ENCODE measurements at regions not wholly inside any gene's neighbourhood (a gene's known extent, or its start where the extent isn't known, plus 50 kb on each side); places are given as distances from the start of the nearest gene placed in this dataset.

- Histone ChIP-seq H3K9me3 (replicated peaks) (no peaks in the 10 kb centered on the region), H3K27ac (replicated peaks) (no peak overlapping the region), H3K36me3 (no peaks in the 10 kb centered on the region), H3K4me1 (no peaks in the 10 kb centered on the region), H3K4me3 (no peak overlapping the region), H3K27me3 (ENCODE audit: low read depth) (no peaks in the 10 kb centered on the region)
- DNase-seq = no peak
- TF ChIP-seq CTCF (IDR thresholded peaks at IDR 0.05; ENCODE audit: borderline replicate concordance) = no peak
- intact Hi-C loops (cut with micrococcal nuclease) = no loop called here
These were observed 93.5 kb upstream of the ARRDC4 start for GRCh38 chr15:97866959-97867358.

GRCh38 chr15:97867870-97868269, 92.6 kb upstream of the ARRDC4 start:
- Histone ChIP-seq H3K4me3 (no peak overlapping the region), H3K36me3 (no peaks in the 10 kb centered on the region), H3K27me3 (ENCODE audit: low read depth) (no peaks in the 10 kb centered on the region), H3K27ac (replicated peaks) (no peak overlapping the region), H3K4me1 (no peaks in the 10 kb centered on the region), H3K9me3 (replicated peaks) (no peaks in the 10 kb centered on the region)
- peak; percentile 38 for DNase-seq
- intact Hi-C loops (cut with micrococcal nuclease) = no loop called here
- TF ChIP-seq CTCF (IDR thresholded peaks at IDR 0.05; ENCODE audit: borderline replicate concordance) = no peak

GRCh38 chr15:97868981-97869380, 91.5 kb upstream of the ARRDC4 start:
- Histone ChIP-seq H3K4me3 (no peak overlapping the region), H3K27me3 (ENCODE audit: low read depth) (no peaks in the 10 kb centered on the region), H3K4me1 (no peaks in the 10 kb centered on the region), H3K9me3 (replicated peaks) (no peaks in the 10 kb centered on the region), H3K27ac (replicated peaks) (no peak overlapping the region), H3K36me3 (no peaks in the 10 kb centered on the region)
- no peak for TF ChIP-seq CTCF (IDR thresholded peaks at IDR 0.05; ENCODE audit: borderline replicate concordance)
- intact Hi-C loops (cut with micrococcal nuclease) = no loop called here
- no peak for DNase-seq

GRCh38 chr15:97870771-97871170, 89.7 kb upstream of the ARRDC4 start:
- Histone ChIP-seq H3K4me3 (no peak overlapping the region), H3K4me1 (no peaks in the 10 kb centered on the region), H3K9me3 (replicated peaks) (no peaks in the 10 kb centered on the region), H3K36me3 (no peaks in the 10 kb centered on the region), H3K27me3 (ENCODE audit: low read depth) (no peaks in the 10 kb centered on the region), H3K27ac (replicated peaks) (no peak overlapping the region)
- no peak for TF ChIP-seq CTCF (IDR thresholded peaks at IDR 0.05; ENCODE audit: borderline replicate concordance)
- intact Hi-C loops (cut with micrococcal nuclease) = no loop called here
- no peak for DNase-seq

GRCh38 chr15:97874139-97874538, 86.4 kb upstream of the ARRDC4 start:
- intact Hi-C loops (cut with micrococcal nuclease) = no loop called here
- H3K4me3 ChIP-seq = peak overlapping the region; percentile 25
- DNase-seq = no peak
- no peaks in the 10 kb centered on the region for H3K9me3 ChIP-seq (replicated peaks)
- TF ChIP-seq CTCF (IDR thresholded peaks at IDR 0.05; ENCODE audit: borderline replicate concordance) = no peak
- H3K4me1 ChIP-seq = no peaks in the 10 kb centered on the region
- no peaks in the 10 kb centered on the region for H3K36me3 ChIP-seq
- H3K27me3 ChIP-seq (ENCODE audit: low read depth) = no peaks in the 10 kb centered on the region
- H3K27ac ChIP-seq (replicated peaks) = no peak overlapping the region

- Histone ChIP-seq H3K9me3 (replicated peaks) (no peaks in the 10 kb centered on the region), H3K27ac (replicated peaks) (peak overlapping the region; percentile 38), H3K4me1 (no peaks in the 10 kb centered on the region), H3K4me3 (peak overlapping the region; percentile 54), H3K36me3 (no peaks in the 10 kb centered on the region), H3K27me3 (ENCODE audit: low read depth) (no peaks in the 10 kb centered on the region)
- intact Hi-C loops (cut with micrococcal nuclease) = no loop called here
- no peak for TF ChIP-seq CTCF (IDR thresholded peaks at IDR 0.05; ENCODE audit: borderline replicate concordance)
- DNase-seq = no peak
These were observed 85.4 kb upstream of the ARRDC4 start for GRCh38 chr15:97875025-97875512.
